IPS-15b (cell line): ENCODE measurements at regions not wholly inside any gene's neighbourhood (a gene's known extent, or its start where the extent isn't known, plus 50 kb on each side); places are given as distances from the start of the nearest gene placed in this dataset.

ENCODE experiments used
- H3K27me3 ChIP-seq: one replicate; pipeline ENCODE4 v1.6.1; 2013; ENCODE audit warnings: low read length; ENCODE audit not compliant: control insufficient read depth, insufficient read depth
- H3K36me3 ChIP-seq: one replicate; pipeline ENCODE4 v1.6.1; 2013; ENCODE audit warnings: low read length; ENCODE audit not compliant: control insufficient read depth, insufficient read depth
- H3K4me1 ChIP-seq: one replicate; pipeline ENCODE4 v1.6.1; 2013; ENCODE audit warnings: mild to moderate bottlenecking, low read length; ENCODE audit not compliant: control insufficient read depth, insufficient read depth
- H3K4me3 ChIP-seq: one replicate; pipeline ENCODE4 v1.5.1; 2013; ENCODE audit warnings: low read depth, low read length
- H3K9ac ChIP-seq: one replicate; pipeline ENCODE4 v1.6.1; 2013; ENCODE audit warnings: low read depth, mild to moderate bottlenecking, low read length
- H3K9me3 ChIP-seq: one replicate; pipeline ENCODE4 v1.6.1; 2013; ENCODE audit warnings: mild to moderate bottlenecking, low read length; ENCODE audit not compliant: control insufficient read depth, insufficient read depth

DNA sequence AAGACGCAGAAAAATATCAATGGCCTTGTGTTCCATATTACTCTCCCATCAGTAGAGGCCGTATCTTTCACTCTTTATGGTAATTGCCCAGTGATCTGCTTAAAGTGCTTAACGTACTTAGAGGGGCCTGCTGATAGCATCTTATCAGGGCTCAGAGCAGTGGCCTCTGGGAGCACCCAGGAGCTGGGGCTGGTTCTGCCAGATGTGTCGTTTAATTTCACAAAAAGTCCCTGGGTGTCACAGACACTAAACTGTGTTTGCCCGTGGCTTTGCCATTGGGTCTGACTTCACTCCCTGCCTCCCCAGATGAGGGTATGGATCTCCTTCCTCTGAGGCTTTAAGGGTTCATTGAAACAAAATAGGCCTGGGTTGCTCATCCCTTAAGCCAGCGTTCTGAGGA, 435.3 kb downstream of the GATA3 start:
- Histone ChIP-seq H3K27me3 (peaks cover 3% of the 10 kb centered on the region), H3K36me3 (no peaks in the 10 kb centered on the region), H3K4me1 (peaks cover 8% of the 10 kb centered on the region), H3K4me3 (no peak overlapping the region), H3K9me3 (no peaks in the 10 kb centered on the region), H3K9ac (no peak overlapping the region)

GRCh38 chr10:8498290-8498689, 443.8 kb downstream of the GATA3 start:
- Histone ChIP-seq H3K27me3 (no peaks in the 10 kb centered on the region), H3K9me3 (no peaks in the 10 kb centered on the region), H3K9ac (no peak overlapping the region), H3K36me3 (no peaks in the 10 kb centered on the region), H3K4me1 (peaks cover 9% of the 10 kb centered on the region), H3K4me3 (no peak overlapping the region)

DNA sequence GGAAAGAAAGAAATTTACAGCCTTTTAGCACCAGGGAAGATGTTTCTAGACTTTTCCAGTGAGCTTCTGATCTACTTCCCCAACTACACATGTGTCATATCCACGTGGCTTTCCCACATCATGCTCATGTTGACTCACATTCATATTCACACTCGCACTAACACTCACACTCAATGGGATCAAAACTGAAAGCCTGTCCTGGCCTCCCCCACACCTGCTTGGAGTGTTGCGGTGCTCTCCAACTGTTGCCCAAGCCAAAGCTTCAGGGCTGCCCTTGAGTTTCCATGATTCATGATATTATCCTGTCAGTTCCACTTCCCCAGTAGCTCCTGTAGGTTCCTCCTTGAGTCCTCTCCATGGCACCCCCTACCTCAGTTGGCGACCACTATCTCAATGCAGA, 444.4 kb downstream of the GATA3 start:
- Histone ChIP-seq H3K9me3 (no peaks in the 10 kb centered on the region), H3K27me3 (no peaks in the 10 kb centered on the region), H3K4me1 (peaks cover 14% of the 10 kb centered on the region), H3K36me3 (no peaks in the 10 kb centered on the region), H3K4me3 (no peak overlapping the region), H3K9ac (no peak overlapping the region)

- H3K4me1 ChIP-seq = peaks cover 17% of the 10 kb centered on the region
- no peaks in the 10 kb centered on the region for H3K27me3 ChIP-seq
- no peak overlapping the region for H3K9ac ChIP-seq
- H3K4me3 ChIP-seq = no peak overlapping the region
- no peaks in the 10 kb centered on the region for H3K9me3 ChIP-seq
- no peaks in the 10 kb centered on the region for H3K36me3 ChIP-seq
Observed at GRCh38 chr10:8499312-8499711, 444.8 kb downstream of the GATA3 start.

- Histone ChIP-seq H3K4me3 (no peak overlapping the region), H3K9me3 (no peaks in the 10 kb centered on the region), H3K4me1 (peaks cover 20% of the 10 kb centered on the region), H3K9ac (no peak overlapping the region), H3K36me3 (no peaks in the 10 kb centered on the region), H3K27me3 (no peaks in the 10 kb centered on the region)
Observed at GRCh38 chr10:8499752-8500390, 445.4 kb downstream of the GATA3 start.

DNA sequence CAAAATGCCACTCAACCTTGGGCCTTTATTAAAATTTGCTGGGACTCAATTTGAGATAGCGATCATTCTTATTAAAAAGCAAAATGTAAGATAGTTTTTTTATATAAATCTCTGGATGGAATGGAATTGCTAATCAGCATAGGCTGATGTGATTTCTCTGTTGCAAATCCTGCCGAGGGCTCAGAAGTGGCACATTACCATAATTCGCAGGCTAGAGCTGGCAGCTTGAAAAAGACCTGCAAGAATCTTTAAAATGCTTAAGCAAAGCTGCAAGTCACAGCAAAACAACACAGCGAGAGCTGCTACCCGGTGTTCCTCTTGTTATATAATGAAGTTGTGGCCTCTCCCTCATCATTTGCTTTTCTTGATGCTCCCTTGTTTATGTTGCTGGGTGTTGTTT, 448.1 kb downstream of the GATA3 start:
- Histone ChIP-seq H3K4me3 (no peak overlapping the region), H3K36me3 (no peaks in the 10 kb centered on the region), H3K9ac (no peak overlapping the region), H3K27me3 (no peaks in the 10 kb centered on the region), H3K9me3 (no peaks in the 10 kb centered on the region), H3K4me1 (peaks cover 20% of the 10 kb centered on the region)

DNA sequence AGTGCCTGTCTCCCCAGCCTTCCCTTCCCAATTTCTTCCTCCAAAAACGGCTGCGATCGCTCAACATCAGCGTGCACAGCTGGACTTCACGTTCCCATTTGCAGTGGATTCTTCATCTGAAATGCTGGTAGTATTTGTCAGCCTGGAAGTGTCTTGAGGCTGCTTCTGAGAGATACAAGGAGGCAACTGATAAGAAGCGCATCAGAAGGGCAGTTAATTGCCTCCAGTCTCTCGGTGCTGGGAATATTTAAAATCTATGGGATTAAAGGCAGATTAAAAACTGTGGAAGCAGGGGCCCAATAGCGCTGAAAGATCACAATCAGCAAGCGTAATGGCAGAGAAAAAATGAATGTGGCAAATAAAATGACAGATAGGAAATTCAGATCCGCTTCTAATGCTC, 450.0 kb downstream of the GATA3 start:
- Histone ChIP-seq H3K4me1 (peaks cover 19% of the 10 kb centered on the region), H3K36me3 (no peaks in the 10 kb centered on the region), H3K9ac (no peak overlapping the region), H3K27me3 (no peaks in the 10 kb centered on the region), H3K4me3 (no peak overlapping the region), H3K9me3 (no peaks in the 10 kb centered on the region)

DNA sequence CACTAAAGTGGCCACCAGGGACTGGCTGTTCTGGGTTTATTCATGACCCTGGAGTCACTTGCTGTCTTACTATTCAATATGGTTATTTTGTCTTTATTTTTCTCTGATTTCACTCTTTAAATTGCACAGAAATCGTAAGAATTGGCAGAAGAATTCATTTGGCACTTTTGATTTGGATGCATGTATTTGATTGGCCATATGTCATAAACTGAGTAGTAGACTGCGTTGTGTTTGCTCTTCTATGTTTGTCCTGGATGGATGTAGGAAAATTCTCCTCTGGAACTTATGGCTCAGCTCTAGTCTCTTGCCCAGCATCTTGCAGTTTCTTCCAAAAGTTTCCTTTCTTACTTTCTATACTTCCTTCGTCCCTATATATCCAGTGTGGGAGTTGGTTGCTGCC, 452.7 kb downstream of the GATA3 start:
- peaks cover 30% of the 10 kb centered on the region for H3K4me1 ChIP-seq
- no peak overlapping the region for H3K4me3 ChIP-seq
- no peak overlapping the region for H3K9ac ChIP-seq
- H3K9me3 ChIP-seq = no peaks in the 10 kb centered on the region
- no peaks in the 10 kb centered on the region for H3K27me3 ChIP-seq
- H3K36me3 ChIP-seq = no peaks in the 10 kb centered on the region

DNA sequence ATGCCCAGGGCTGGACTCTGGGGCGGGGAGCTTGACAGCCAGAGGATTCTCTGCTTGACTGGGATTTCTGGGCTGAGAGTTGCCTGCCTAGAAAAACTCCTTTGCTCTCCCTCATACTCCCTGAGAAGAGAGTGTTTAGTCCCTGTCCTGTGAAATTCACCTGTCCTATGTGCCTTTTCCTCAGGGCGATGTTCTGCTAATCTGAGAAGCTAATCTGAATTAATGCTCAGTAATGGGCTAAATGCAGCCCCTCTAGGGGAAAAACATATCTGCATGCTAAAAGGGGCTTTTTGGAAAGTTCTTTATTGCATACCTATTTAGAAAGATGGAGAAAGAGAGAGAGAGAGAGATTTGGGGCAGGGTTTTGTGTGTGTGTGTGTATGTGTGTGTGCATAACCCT, 454.4 kb downstream of the GATA3 start:
- Histone ChIP-seq H3K27me3 (no peaks in the 10 kb centered on the region), H3K9ac (no peak overlapping the region), H3K9me3 (no peaks in the 10 kb centered on the region), H3K36me3 (no peaks in the 10 kb centered on the region), H3K4me3 (no peak overlapping the region), H3K4me1 (peaks cover 19% of the 10 kb centered on the region)

DNA sequence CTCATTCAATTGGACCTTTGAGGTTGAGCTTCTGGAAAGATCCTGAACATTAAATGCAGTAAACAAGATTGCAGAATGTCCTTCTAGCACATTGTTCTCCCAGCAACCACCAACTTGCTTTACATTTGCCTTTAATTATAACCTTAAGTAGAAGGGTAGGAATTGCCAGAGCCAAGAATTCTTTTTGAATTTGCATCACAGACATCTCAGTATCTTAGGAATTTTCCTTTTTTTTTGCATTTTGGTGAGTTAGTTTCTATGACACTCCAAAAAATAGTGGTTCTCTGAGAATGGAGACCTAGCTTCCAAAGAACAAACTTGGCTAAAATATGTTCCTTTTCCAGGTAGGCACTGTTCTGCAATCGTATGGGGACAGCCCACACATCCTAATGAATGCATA, 456.0 kb downstream of the GATA3 start:
- Histone ChIP-seq H3K9ac (no peak overlapping the region), H3K9me3 (no peaks in the 10 kb centered on the region), H3K36me3 (no peaks in the 10 kb centered on the region), H3K27me3 (no peaks in the 10 kb centered on the region), H3K4me3 (no peak overlapping the region), H3K4me1 (peaks cover 13% of the 10 kb centered on the region)

DNA sequence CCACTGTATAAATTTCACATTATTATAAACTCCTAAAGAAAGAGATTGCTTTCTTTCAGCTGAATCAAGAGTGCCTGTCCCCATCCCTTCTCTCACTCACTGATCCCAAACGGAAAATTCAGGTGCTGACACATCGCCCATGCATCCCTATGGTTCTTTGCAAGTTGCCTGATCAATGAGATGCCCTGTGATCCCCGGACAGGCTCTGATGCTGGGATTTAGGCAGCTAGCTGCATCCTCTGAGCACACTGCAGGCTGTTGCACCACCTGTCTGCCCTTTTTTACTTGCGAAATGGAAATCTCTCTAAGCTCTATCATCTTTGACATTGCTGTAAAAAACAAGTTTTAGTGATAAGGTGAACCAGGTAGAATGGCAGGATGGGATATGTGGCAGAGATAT, 456.5 kb downstream of the GATA3 start:
- H3K9ac ChIP-seq = no peak overlapping the region
- peaks cover 13% of the 10 kb centered on the region for H3K4me1 ChIP-seq
- no peaks in the 10 kb centered on the region for H3K36me3 ChIP-seq
- H3K27me3 ChIP-seq = no peaks in the 10 kb centered on the region
- H3K9me3 ChIP-seq = no peaks in the 10 kb centered on the region
- H3K4me3 ChIP-seq = no peak overlapping the region

- H3K4me1 ChIP-seq = peaks cover 13% of the 10 kb centered on the region
- no peak overlapping the region for H3K9ac ChIP-seq
- no peak overlapping the region for H3K4me3 ChIP-seq
- no peaks in the 10 kb centered on the region for H3K36me3 ChIP-seq
- no peaks in the 10 kb centered on the region for H3K9me3 ChIP-seq
- no peaks in the 10 kb centered on the region for H3K27me3 ChIP-seq
Observed at GRCh38 chr10:8513155-8514147, 459.0 kb downstream of the GATA3 start.
